Amniotic epithelial cell (primary cell): ENCODE measurements at regions not wholly inside any gene's neighbourhood (a gene's known extent, or its start where the extent isn't known, plus 50 kb on each side); places are given as distances from the start of the nearest gene placed in this dataset.
"Not testable (repeated sequence)": the region's sequence is repeated elsewhere in the genome, so short reads cannot be mapped to it uniquely, and the experiment has no call there.

Experiments used
- DNase-seq: peaks from one replicate; pipeline ENCODE4 v3.0.0-alpha.2; 2010; ENCODE audit warnings: low read depth

DNA sequence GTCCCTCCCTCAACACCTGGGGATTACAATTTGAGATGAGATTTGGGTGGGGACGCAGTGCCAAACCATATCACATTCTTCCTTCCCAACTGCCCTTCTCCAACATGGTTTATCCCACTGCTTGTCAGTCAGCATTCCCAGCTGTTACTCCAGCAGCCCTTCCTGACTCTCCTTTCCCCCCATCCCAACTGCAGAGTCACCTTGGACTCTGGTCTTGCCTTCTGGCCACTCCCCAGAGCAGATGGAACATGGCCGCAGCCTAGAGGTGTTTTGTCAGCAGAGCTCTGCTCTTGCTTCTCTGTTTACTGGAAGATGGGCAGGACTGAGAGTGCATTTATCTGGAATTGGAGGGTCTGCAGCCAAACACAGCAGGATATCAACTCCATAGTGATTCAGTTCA is 51.2 kb upstream of the MEX3C start:
- DNase-seq, result no peak

DNA sequence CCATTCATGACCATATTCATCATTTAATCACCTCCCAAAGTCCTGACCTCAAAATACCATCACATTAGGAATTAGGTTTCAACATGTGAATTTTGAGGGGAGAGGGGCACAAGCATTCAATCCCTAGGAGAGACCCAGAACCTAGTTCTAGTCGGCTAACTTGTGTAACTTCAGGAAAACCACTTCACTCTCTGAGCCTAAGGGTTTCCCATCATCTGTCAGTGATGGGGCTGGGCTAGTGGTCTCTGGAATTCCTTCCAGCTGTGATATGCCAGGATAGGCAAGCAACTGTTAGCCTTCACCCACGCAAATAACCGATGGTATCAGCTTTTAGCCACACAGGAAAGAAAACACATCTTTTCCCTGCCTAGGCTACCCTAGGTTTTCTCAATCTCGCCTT is 52.5 kb upstream of the MEX3C start:
- DNase-seq, result no peak

- no peak for DNase-seq
These were observed 53.1 kb upstream of the MEX3C start for GRCh38 chr18:51250458-51251024.

DNA sequence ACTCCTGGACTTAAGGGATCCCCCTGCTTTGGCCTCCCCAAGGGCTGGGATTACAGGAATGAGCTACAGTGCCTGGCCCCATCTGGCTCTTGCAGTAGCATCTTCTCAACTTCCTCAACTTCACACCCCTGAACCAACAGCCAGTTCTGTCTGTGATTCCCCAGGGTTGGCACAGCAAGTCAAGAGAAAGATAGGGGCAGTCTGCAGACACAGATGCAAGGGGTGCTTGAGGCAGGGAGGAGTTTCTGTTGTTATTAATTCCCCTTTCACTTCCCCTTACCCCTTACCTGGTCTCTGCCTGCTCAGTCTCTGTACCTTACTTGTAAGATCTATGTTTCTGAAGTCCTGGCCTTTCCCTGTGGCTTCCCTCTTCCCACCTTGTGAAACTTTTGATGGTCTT is 54.1 kb upstream of the MEX3C start:
- DNase-seq, result no peak

- no peak for DNase-seq
These were observed 56.0 kb upstream of the MEX3C start for GRCh38 chr18:51253476-51253875.

DNA sequence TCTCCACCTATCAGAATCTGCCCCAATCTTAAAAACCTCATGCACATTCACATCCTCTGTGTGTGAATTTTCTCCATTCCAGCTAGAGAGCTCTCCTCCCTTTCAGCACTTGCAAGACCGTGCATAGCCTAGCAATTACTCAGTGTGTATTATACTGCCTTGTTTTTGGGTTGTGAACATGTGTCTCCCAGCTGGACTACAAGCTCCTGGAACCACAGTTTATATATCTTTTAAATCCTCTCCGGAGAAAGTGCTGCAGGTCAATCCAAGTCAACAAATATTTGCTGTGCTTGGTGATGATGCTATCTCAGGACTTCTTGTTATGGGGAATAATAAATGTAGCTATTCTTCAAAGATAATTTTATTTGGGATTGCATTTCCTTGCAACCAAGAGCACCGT is 58.2 kb upstream of the MEX3C start:
- peak; percentile 52 for DNase-seq

DNA sequence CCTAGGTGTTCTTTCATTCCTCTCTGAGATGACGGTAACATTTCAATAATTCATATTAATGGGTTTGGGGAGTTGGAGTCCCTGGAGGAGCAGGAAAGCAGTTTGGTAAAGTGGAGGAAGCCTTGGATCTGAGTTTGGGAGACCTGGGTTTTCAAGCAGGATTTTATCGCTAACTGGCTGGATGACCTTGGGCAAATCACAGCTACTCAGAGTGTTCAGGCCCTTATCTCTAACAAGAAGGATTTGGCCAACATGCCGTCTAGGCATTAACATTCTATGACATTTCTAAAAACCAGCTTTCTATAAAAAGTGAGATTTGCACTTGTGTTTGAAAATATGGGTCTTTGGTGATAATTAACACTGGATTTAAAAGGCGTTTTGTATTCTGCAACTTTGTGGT is 59.7 kb upstream of the MEX3C start:
- peak; percentile 11 for DNase-seq

- no peak for DNase-seq
These were observed 62.6 kb upstream of the MEX3C start for GRCh38 chr18:51260118-51260517.

DNA sequence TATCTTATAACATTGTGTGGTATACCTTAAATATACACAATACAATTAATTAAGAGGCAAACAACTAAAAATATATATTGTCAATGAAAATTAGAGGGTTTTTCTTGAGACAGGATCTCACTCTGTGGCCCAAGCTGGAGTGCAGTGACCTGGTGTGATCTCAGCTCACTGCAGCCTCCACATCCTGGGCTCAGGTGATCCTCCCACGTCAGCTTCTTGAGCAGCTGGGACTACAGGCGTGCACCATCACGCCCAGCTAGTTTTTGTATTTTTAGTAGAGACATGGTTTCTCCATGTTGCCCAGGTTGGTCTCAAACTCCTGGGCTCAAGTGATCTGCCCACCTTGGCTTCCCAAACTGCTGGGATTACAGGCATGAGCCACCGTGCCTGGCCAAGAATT is 68.6 kb upstream of the MEX3C start:
- DNase-seq, result not testable (repeated sequence)

DNA sequence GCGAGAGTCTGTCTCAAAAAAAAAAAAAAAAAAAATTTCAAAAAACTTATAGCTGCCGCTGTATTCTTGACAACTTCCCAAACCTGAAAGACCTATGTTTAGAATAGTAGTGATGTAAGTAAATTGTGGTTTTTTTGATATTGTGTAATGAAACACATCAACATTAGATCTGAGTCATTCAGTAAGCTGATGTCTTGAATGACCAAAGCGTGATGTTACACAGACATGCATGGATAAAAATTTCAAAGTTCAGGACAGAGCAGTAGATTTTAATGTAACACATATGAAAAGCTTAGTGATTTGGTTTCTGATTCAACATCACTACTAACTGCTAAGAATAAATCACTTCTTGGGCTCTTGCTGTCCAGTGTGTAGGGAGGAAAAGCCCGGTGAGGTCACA is 69.3 kb upstream of the MEX3C start:
- DNase-seq, result peak; percentile 80

GRCh38 chr18:51273437-51273836 is 76.0 kb upstream of the MEX3C start:
- peak; percentile 63 for DNase-seq

DNA sequence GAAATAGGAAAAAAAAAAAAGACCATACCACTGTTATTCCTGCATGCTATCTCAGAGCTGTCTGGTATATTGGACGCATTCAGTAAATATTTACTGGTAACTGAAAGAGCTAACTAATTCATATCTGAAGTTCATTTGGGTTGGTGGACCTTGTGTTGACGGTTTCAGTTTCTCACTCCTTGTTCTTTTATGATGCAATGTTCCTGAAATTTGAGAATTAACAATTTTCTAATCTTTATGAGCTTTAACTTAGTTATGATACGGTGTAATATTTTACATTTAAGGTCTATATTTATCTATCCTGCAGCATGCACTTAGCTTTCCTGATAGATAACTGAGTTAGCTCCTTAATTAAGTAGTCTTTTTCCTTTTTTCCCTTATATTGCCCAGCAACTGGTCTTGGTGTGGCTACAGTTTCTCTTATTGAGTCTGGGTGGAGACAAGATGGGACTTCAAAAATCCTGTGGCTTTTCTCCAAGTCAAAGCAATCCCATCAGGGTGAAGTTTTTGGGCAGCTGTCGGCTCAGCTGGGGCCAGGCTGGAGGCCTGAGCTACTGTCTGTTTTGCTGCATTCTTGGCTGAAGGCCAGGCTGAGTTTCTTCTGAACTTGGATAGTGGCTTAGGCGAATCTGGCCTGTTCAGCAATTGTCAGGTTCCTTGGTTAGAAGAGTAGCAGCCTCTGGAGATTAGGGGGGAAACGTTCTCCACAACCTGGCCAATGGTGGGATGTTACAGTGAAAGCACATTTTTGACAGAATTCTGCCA is 78.4 kb upstream of the MEX3C start:
- peak; percentile 22 for DNase-seq

DNA sequence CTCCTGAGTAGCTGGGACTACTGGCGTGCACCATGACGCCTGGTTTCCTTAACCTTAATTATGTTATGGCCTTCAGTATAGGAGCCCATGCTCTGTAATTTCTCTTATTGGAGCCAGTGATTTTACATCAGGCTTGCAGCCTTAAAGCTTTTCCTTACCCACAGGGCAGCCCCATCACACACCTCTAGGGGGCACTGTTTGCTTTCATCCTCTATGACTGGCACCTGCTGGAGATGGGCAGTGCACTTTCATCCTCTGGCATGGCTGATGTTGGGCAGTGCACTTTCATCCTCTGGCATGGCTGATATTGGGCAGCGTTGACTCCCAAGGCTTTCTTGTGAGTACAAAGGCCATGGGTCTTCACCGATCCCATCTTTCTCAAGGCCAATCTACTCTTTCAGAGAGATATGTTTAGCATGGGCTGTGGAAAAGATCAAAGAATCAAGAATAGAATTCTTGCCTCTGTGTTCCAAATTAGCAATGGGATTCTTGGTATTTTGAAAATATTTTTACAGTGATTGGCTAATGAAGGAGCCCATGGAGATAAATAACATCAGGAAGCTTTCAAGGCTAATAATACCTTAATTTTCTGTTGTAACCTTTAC is 80.7 kb upstream of the MEX3C start:
- peak; percentile 24 for DNase-seq

GRCh38 chr18:51279367-51279984 is 82.0 kb upstream of the MEX3C start:
- peak; percentile 29 for DNase-seq

GRCh38 chr18:51287818-51288508 is 90.5 kb upstream of the MEX3C start:
- DNase-seq, result no peak

DNA sequence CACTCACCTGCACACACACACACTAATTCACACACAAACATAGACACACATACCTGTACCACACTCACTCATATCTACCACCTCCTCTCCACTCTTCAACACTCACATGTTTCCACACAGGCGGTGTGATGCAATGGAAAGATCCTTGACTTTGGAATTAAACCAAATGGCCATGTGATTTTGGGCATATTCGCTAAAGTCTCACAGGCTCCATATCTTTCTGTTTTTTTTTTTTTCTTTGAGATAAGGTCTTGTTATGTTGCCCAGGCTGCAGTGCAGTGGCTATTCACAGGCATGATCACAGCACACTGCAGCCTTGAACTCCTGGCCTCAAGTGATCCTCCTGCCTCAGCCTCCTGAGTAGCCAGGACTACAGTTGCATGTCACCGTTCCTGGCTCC is 91.1 kb upstream of the MEX3C start:
- DNase-seq, result no peak

DNA sequence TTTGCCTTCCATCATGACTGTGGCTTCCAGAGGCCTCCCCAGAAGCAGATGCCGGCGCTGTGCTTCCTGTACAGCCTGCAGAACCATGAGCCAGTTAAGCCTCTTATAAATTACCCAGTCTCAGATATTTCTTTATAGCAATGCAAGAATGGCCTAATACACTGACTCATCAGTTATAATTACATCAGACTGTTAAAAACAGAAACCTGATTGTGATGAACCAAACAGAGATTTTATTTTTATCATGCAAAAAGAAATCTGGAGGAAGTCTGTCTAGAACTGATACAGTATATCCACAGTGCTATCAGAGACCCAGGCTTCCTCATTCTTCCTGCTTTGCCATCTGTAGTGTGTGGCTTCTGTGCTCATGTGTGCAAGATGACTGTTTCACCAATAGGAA is 93.4 kb upstream of the MEX3C start:
- DNase-seq, result peak; percentile 20

DNA sequence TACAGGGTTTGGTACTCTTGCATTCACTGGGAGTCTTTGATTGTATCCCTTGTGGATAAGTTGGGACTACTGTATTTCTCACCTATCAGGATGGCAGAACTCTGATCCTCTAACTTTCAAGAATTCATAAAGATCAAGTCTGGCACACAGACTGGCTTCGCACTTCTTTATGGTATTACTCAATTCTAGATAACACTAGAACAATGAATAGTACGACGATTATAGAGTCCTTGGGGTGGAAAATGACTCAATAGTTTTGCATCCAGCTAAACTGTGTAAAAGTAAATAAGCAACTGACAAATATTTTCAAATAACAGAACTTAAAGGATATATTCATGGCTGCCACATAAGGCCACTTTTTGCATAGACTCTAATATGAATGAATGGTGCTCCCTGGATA is 103.4 kb upstream of the MEX3C start:
- DNase-seq, result no peak

DNA sequence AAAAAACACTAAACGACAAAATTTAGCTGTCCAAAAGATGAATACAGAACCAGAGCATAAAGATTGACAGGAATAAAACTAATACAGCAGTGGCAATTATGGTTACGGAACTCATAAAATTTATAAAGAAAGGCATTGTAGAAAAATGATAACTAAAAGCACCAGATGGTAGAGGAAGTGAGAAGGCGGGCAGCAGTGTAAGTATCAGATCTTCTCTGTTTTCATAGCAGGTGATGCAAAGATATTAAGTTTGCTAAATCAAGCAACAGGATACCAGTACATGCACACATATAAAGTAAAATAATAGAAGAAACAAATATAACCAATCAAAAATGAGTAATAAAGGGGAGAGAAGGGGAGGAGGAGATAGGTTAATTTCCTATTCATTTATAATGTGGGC is 103.9 kb upstream of the MEX3C start:
- no peak for DNase-seq

- no peak for DNase-seq
These were observed 119.2 kb upstream of the MEX3C start for GRCh38 chr18:51316677-51317076.

DNA sequence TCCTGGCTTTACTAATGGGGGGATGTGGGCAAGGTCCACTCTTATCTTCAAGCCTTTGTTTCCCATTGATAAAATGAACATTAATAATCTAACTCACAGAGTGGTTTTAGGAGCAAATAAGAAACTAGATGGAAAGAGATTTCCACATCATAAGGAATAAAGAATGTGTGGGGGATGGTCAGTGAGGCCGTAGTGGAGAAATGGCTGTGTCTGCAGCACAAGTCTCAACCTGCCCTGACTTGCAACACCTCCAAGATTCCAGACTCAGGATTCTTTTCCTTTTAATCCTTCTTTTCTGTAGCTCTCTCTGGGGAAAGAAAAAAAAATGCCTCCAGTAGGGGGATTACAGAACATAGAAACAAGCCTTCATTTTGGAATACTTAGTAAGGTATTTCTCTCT is 124.2 kb upstream of the MEX3C start:
- peak; percentile 64 for DNase-seq

- DNase-seq, result no peak
These were observed 126.5 kb upstream of the MEX3C start for GRCh38 chr18:51323961-51324360.

DNA sequence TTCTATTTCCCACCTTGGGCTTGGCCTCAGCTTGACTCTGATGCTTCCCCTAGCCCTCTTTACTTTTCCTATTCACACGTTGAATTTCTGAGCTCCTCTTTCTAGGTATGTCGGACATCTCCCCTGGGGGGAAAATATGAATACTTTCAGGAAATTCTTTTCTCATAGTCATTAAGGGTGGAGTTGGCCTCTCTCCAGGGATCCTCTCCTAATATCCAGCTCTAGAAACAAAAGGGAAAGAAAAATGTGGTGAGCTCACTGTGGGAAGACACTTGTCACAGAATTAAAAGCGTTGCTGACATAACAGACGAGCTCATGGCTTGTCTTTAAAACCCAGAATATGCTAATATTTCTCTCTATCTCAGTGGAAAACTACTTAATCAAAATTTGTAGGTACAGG is 132.7 kb upstream of the MEX3C start:
- DNase-seq, result no peak
